H1 (cell line): ENCODE measurements at regions not wholly inside any gene's neighbourhood (a gene's known extent, or its start where the extent isn't known, plus 50 kb on each side); places are given as distances from the start of the nearest gene placed in this dataset.

ENCODE experiments used
- CTCF ChIA-PET: fragments of 300-600 bp; sonication (Branson Sonifier 250); formaldehyde crosslinking; loops from one replicate; lab custom pipeline; 2021; ENCODE audit not compliant: partially characterized antibody; lab: Charles Lee
- POLR2A ChIA-PET: fragments of 300-600 bp; sonication (Branson Sonifier 250); formaldehyde crosslinking; loops from one replicate; lab custom pipeline; 2021; ENCODE audit warnings: inconsistent platforms; ENCODE audit not compliant: partially characterized antibody; lab: Charles Lee
- DNase-seq, 2 experiments: peaks; one replicate each; pipeline versions ENCODE4 v3.0.0 to v3.0.0-alpha.2; 2010 to 2022; ENCODE audit warnings: low spot score in 2 of 2, low read depth in 1 of 2, mixed read lengths in 1 of 2
- FAIRE-seq: peaks from 2 replicates; lab custom pipeline; 2011; peaks lifted over from hg19 to GRCh38; lab: Jason Lieb, UNC
- H2AFZ ChIP-seq: 2 replicates; pipeline ENCODE4 v1.8.1; 2012; ENCODE audit warnings: low read length, inconsistent platforms
- H2AK5ac ChIP-seq: 2 replicates; pipeline ENCODE4 v1.6.1; 2013; ENCODE audit warnings: low read depth, low read length
- H2BK120ac ChIP-seq: replicated peaks from 2 replicates; pipeline ENCODE3; 2013; ENCODE audit warnings: low read depth, low read length, inconsistent platforms
- H2BK12ac ChIP-seq: 2 replicates; pipeline ENCODE4 v1.6.1; 2013; ENCODE audit warnings: low read depth, low read length
- H2BK15ac ChIP-seq: 2 replicates; pipeline ENCODE4 v1.6.1; 2013; ENCODE audit warnings: low read length
- H2BK20ac ChIP-seq: 2 replicates; pipeline ENCODE4 v1.6.1; 2013; ENCODE audit warnings: low read length
- H2BK5ac ChIP-seq: 2 replicates; pipeline ENCODE4 v1.6.1; 2013; ENCODE audit warnings: low read depth, low read length
- H3K14ac ChIP-seq: 2 replicates; pipeline ENCODE4 v1.6.1; 2013; ENCODE audit warnings: inconsistent platforms; ENCODE audit not compliant: insufficient read length
- H3K18ac ChIP-seq: 2 replicates; pipeline ENCODE4 v1.6.1; 2013; ENCODE audit warnings: low read length; ENCODE audit errors: extremely low read depth
- H3K23ac ChIP-seq: 2 replicates; pipeline ENCODE4 v1.6.1; 2013; ENCODE audit warnings: inconsistent platforms; ENCODE audit not compliant: insufficient read length
- H3K23me2 ChIP-seq: 2 replicates; pipeline ENCODE4 v1.6.1; 2013; ENCODE audit warnings: low read depth, low read length
- H3K27ac ChIP-seq: 2 replicates; pipeline ENCODE4 v1.6.1; 2011; ENCODE audit warnings: low read depth, low read length, inconsistent platforms
- H3K27me3 ChIP-seq, 4 experiments: replicated peaks in 1 of 4; 1 replicate in 1 of 4; 2 replicates in 3 of 4; pipeline versions ENCODE4 v1.6.1 to v1.8.1; 2011 to 2013; ENCODE audit warnings: low read length in 3 of 4, mild to moderate bottlenecking in 3 of 4, inconsistent platforms in 2 of 4, mixed read lengths in 2 of 4, moderate library complexity in 1 of 4; ENCODE audit not compliant: control insufficient read depth in 3 of 4, insufficient read depth in 3 of 4; ENCODE audit errors: extremely low read depth in 1 of 4
- H3K36me3 ChIP-seq, 4 experiments: 2 replicates each; pipeline versions ENCODE4 v1.6.1 to v1.8.1; 2011 to 2013; ENCODE audit warnings: mild to moderate bottlenecking in 4 of 4, low read length in 3 of 4, moderate library complexity in 2 of 4, control low read depth in 1 of 4, inconsistent platforms in 1 of 4; ENCODE audit not compliant: insufficient read depth in 4 of 4, control insufficient read depth in 2 of 4
- H3K4ac ChIP-seq: replicated peaks from 2 replicates; pipeline ENCODE3; 2013; ENCODE audit warnings: low read length, low read depth, mixed read lengths, inconsistent platforms; ENCODE audit not compliant: insufficient read length
- H3K4me1 ChIP-seq, 4 experiments: replicated peaks in 1 of 4; 1 replicate in 1 of 4; 2 replicates in 3 of 4; pipeline versions ENCODE4 v1.6.1 to v1.8.1; 2011 to 2013; ENCODE audit warnings: low read length in 3 of 4, inconsistent platforms in 2 of 4, mixed read lengths in 1 of 4; ENCODE audit not compliant: insufficient read depth in 4 of 4, control insufficient read depth in 3 of 4
- H3K4me2 ChIP-seq, 2 experiments: 2 replicates each; pipeline versions ENCODE4 v1.6.1 to v1.8.1; 2011 to 2013; ENCODE audit warnings: low read depth in 2 of 2, low read length in 2 of 2, control low read depth in 1 of 2, inconsistent platforms in 1 of 2, mild to moderate bottlenecking in 1 of 2; ENCODE audit not compliant: insufficient read depth in 1 of 2
- H3K4me3 ChIP-seq, 4 experiments: fragments of 200-600, 300-600 bp in 1 of 4; sonication (generic), shearing (Covaris generic), sonication (Bioruptor Twin) in 1 of 4; 2 replicates each; pipeline versions ENCODE4 v1.5.1 to v1.8.1; 2011 to 2016; ENCODE audit warnings: low read length in 4 of 4, low read depth in 3 of 4, control low read depth in 2 of 4, inconsistent platforms in 2 of 4, mild to moderate bottlenecking in 2 of 4, mixed read lengths in 1 of 4, moderate library complexity in 1 of 4; ENCODE audit not compliant: insufficient read depth in 2 of 4; ENCODE audit errors: extremely low read depth in 1 of 4
- H3K56ac ChIP-seq: replicated peaks from 2 replicates; pipeline ENCODE3; 2013; ENCODE audit warnings: low read depth, mild to moderate bottlenecking, mixed read lengths, low read length, inconsistent platforms; ENCODE audit not compliant: insufficient read length
- H3K79me1 ChIP-seq: 2 replicates; pipeline ENCODE4 v1.6.1; 2013; ENCODE audit warnings: low read depth, low read length, control low read depth
- H3K79me2 ChIP-seq, 2 experiments: 2 replicates each; pipeline versions ENCODE4 v1.6.1 to v1.8.1; 2012 to 2013; ENCODE audit warnings: low read length in 2 of 2, mild to moderate bottlenecking in 2 of 2, inconsistent platforms in 1 of 2; ENCODE audit not compliant: insufficient read depth in 2 of 2, control insufficient read depth in 1 of 2
- H3K9ac ChIP-seq, 4 experiments: replicated peaks in 1 of 4; 1 replicate in 1 of 4; 2 replicates in 3 of 4; pipeline versions ENCODE4 v1.6.1 to v1.8.1; 2011 to 2013; ENCODE audit warnings: low read depth in 3 of 4, low read length in 3 of 4, control low read depth in 2 of 4, mild to moderate bottlenecking in 2 of 4, moderate library complexity in 2 of 4, inconsistent platforms in 1 of 4; ENCODE audit errors: extremely low read depth in 1 of 4
- H3K9me3 ChIP-seq, 2 experiments: 2 replicates each; pipeline versions ENCODE4 v1.6.1 to v1.8.1; 2012 to 2013; ENCODE audit warnings: mild to moderate bottlenecking in 2 of 2, moderate library complexity in 2 of 2, control low read depth in 1 of 2, inconsistent platforms in 1 of 2, low read depth in 1 of 2, low read length in 1 of 2, mixed read lengths in 1 of 2; ENCODE audit not compliant: insufficient read depth in 2 of 2
- H4K20me1 ChIP-seq, 2 experiments: replicated peaks in 1 of 2; 2 replicates each; pipeline versions ENCODE3 to v1.8.1; 2011 to 2013; ENCODE audit warnings: inconsistent platforms in 2 of 2, low read length in 2 of 2, mild to moderate bottlenecking in 1 of 2; ENCODE audit not compliant: insufficient read depth in 2 of 2, control insufficient read depth in 1 of 2
- H4K5ac ChIP-seq: 2 replicates; pipeline ENCODE4 v1.6.1; 2013; ENCODE audit warnings: low read length, low read depth, mixed read lengths, inconsistent platforms; ENCODE audit not compliant: insufficient read length
- H4K8ac ChIP-seq: 2 replicates; pipeline ENCODE4 v1.8.0; 2013; ENCODE audit warnings: mild to moderate bottlenecking, moderate library complexity, low read length, inconsistent platforms; ENCODE audit not compliant: insufficient read depth; ENCODE audit errors: extremely low read depth
- H4K91ac ChIP-seq: replicated peaks from 2 replicates; pipeline ENCODE3; 2013; ENCODE audit warnings: low read length, mixed read lengths, inconsistent platforms; ENCODE audit not compliant: insufficient read length
- BACH1 ChIP-seq: IDR thresholded peaks from 2 replicates; pipeline ENCODE4 v1.6.1; 2012; ENCODE audit warnings: low read length, improper control_type of control experiment
- CEBPB ChIP-seq: IDR thresholded peaks from 2 replicates; pipeline ENCODE4 v1.6.1; 2012; ENCODE audit warnings: low read depth, low read length
- CTBP2 ChIP-seq: IDR thresholded peaks from 2 replicates; pipeline ENCODE4 v1.7.0; 2011; ENCODE audit warnings: borderline replicate concordance, mild to moderate bottlenecking, moderate library complexity, mixed read lengths, low read length; ENCODE audit not compliant: insufficient read depth, insufficient read length
- EP300 ChIP-seq, 2 experiments: IDR thresholded peaks; 1 replicate in 1 of 2; 2 replicates in 1 of 2; pipeline ENCODE4 v1.6.1; 2011 to 2012; ENCODE audit warnings: low read depth in 2 of 2, low read length in 2 of 2, mild to moderate bottlenecking in 2 of 2, borderline replicate concordance in 1 of 2, inconsistent platforms in 1 of 2, moderate library complexity in 1 of 2
- FOSL1 ChIP-seq: IDR thresholded peaks from 2 replicates; pipeline ENCODE4 v1.6.1; 2011; ENCODE audit warnings: mild to moderate bottlenecking, low read depth, low read length, moderate library complexity; ENCODE audit not compliant: insufficient read depth
- GABPA ChIP-seq: IDR thresholded peaks from 2 replicates; pipeline ENCODE4 v1.6.1; 2011; ENCODE audit warnings: mild to moderate bottlenecking, low read length, moderate library complexity, borderline replicate concordance; ENCODE audit not compliant: insufficient read depth
- GTF2F1 ChIP-seq: IDR thresholded peaks from 2 replicates; pipeline ENCODE4 v1.6.1; 2012; ENCODE audit warnings: low read depth, low read length, improper control_type of control experiment, borderline replicate concordance
- KDM1A ChIP-seq: fragments of 200-600, 300-600 bp; sonication (generic); IDR thresholded peaks from 2 replicates; pipeline ENCODE4 v1.7.1; 2016; ENCODE audit warnings: mild to moderate bottlenecking, low read length, borderline replicate concordance
- MAFK ChIP-seq: IDR thresholded peaks from 2 replicates; pipeline ENCODE4 v1.6.1; 2012; ENCODE audit warnings: low read depth, mild to moderate bottlenecking, improper control_type of control experiment, low read length
- NANOG ChIP-seq: IDR thresholded peaks from 2 replicates; pipeline ENCODE4 v1.6.1; 2011; ENCODE audit warnings: low read length, low read depth, mild to moderate bottlenecking, inconsistent platforms; ENCODE audit not compliant: insufficient read depth, poor library complexity, severe bottlenecking
- PHF8 ChIP-seq: fragments of 200-600 bp; sonication (generic); conservative IDR thresholded peaks from 2 replicates; pipeline ENCODE4 v1.7.1; 2012; ENCODE audit warnings: low read depth, mild to moderate bottlenecking, inconsistent platforms, low read length, moderate library complexity
- SIRT6 ChIP-seq: IDR thresholded peaks from one replicate; pipeline ENCODE4 v1.7.1; 2012; ENCODE audit warnings: low read length, inconsistent platforms
- SRF ChIP-seq: IDR thresholded peaks from 2 replicates; pipeline ENCODE4 v1.6.1; 2011; ENCODE audit warnings: mild to moderate bottlenecking, low read depth, low read length, moderate library complexity
- WGBS, 2 experiments: shearing (Covaris generic) in 1 of 2; methylation state at CpG; one replicate each; pipeline versions ENCODE4 v1.1.6 to v1.1.7; 2013 to 2015; ENCODE audit warnings: low lambda C conversion rate in 2 of 2, mixed read lengths in 2 of 2, inconsistent platforms in 1 of 2, low coverage in 1 of 2, missing lambda C conversion rate in 1 of 2; ENCODE audit not compliant: insufficient replicate concordance in 2 of 2, insufficient coverage in 1 of 2, insufficient read length in 1 of 2; ENCODE audit errors: extremely low coverage in 1 of 2, missing lambda C conversion rate in 1 of 2; 5-methylcytosine and 5-hydroxymethylcytosine counted together

DNA sequence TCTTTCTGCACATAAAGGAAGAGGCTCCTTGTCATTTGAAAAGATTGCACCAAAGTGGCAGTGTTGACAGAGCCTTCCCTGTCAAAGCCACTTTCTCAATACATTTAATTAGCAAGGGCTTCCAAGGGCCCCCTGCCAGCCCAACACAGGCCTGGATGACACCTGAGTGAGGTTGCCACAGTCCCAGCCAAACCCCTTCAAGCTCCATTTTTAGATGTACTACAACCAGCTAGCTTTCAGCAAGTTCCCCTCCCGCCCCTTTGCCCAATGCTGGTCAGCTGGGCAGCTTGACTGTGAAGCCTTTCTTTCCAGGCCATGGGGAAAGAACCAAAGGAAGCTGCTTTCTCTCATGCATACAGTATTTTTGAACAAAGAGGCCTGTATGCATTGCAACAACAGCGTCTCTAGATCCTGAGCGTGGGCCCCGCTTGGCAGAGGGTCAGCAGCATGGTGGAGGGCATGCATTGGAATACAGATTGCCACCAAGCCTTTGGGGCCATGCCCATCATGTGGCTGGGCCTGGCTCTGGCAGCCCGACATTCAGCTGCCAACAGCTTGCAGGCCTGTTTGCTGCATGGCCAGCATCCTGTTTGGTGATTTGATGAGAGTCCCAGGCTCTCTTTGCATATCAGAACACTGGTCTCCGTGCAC is 261.1 kb upstream of the GATB start:
- Histone ChIP-seq H4K20me1 (no peaks in the 10 kb centered on the region), H3K79me1 (no peaks in the 10 kb centered on the region), H2BK5ac (no peak overlapping the region), H3K27ac (no peak overlapping the region), H2AFZ (no peak overlapping the region), H3K9me3 (no peaks in the 10 kb centered on the region), H4K5ac (no peak overlapping the region), H3K56ac (no peak overlapping the region), H4K8ac (no peak overlapping the region), H2BK20ac (no peak overlapping the region), H2AK5ac (no peak overlapping the region), H2BK12ac (no peak overlapping the region), H3K27me3 (no peaks in the 10 kb centered on the region), H4K91ac (no peak overlapping the region), H3K23ac (no peak overlapping the region), H3K14ac (no peak overlapping the region), H3K18ac (no peak overlapping the region), H3K9ac (no peak overlapping the region), H3K4me1 (no peaks in the 10 kb centered on the region), H3K79me2 (no peaks in the 10 kb centered on the region), H2BK120ac (no peak overlapping the region), H3K4ac (no peak overlapping the region), H3K36me3 (no peaks in the 10 kb centered on the region), H3K4me3 (no peak overlapping the region), H2BK15ac (no peak overlapping the region), H3K4me2 (no peak overlapping the region), H3K23me2 (no peaks in the 10 kb centered on the region)
- ChIA-PET CTCF (interaction anchor here (0.8 to 1.0 kb wide), 3 partner anchors 12 to 94 kb away, joined by 3 read pairs; no protein-coding TSS in a partner anchor), POLR2A (no interaction called here)
- DNase-seq (no peak), FAIRE-seq (no peak)
- 84% methylated on average over 6 of the region's 6 CpGs; no CpG with 5 or more reads in 1 of the 2 experiments for WGBS, 2 experiments
- TF ChIP-seq EP300 (IDR thresholded peaks at IDR 0.05; ENCODE audit: borderline replicate concordance in 1 of 2, low read depth in 2 of 2, low read length in 2 of 2) (no peak), PHF8 (no peak), CEBPB (no peak), MAFK (no peak), FOSL1 (no peak), BACH1 (no peak), CTBP2 (no peak), GTF2F1 (no peak), NANOG (no peak), SRF (no peak), KDM1A (no peak), SIRT6 (no peak), GABPA (no peak)
